AG04449 (cell line): ENCODE measurements at regions not wholly inside any gene's neighbourhood (a gene's known extent, or its start where the extent isn't known, plus 50 kb on each side); places are given as distances from the start of the nearest gene placed in this dataset.

Experiments
- CTCF ChIA-PET: fragments of 350-600 bp; formaldehyde crosslinking; extraction: SDS; loops from one replicate; lab custom pipeline; 2021; ENCODE audit warnings: antibody characterized with exemption; lab: Yijun Ruan, JAX
- POLR2A ChIA-PET: fragments of 400-600, 350-600 bp; formaldehyde crosslinking; extraction: SDS; loops from one replicate; lab custom pipeline; 2020; ENCODE audit warnings: antibody characterized with exemption, inconsistent platforms; lab: Yijun Ruan, JAX
- DNase-seq: peaks from one replicate; pipeline ENCODE4 v3.0.0-alpha.2; 2010; ENCODE audit warnings: low read depth, low spot score
- H3K4me3 ChIP-seq: 2 replicates; pipeline ENCODE4 v1.5.1; 2011; ENCODE audit warnings: low read depth, mild to moderate bottlenecking, control low read depth, low read length
- CTCF ChIP-seq: IDR thresholded peaks from one replicate; pipeline ENCODE4 v1.5.1; 2011; ENCODE audit warnings: mild to moderate bottlenecking, moderate library complexity, low read length, control low read depth, inconsistent platforms; ENCODE audit not compliant: insufficient read depth; ENCODE audit errors: missing control alignments

GRCh38 chr3:6281662-6282061 lies 579.3 kb upstream of the GRM7 start:
- POLR2A ChIA-PET, result no interaction called here

GRCh38 chr3:6282918-6283317 lies 578.0 kb upstream of the GRM7 start:
- no peak overlapping the region for H3K4me3 ChIP-seq
- ChIA-PET POLR2A (no interaction called here), CTCF (no interaction called here)
- no peak for TF ChIP-seq CTCF
- DNase-seq, result no peak

More at GRCh38 chr3:6281662-6282061, 579.3 kb upstream of the GRM7 start:
- TF ChIP-seq CTCF, result no peak
- CTCF ChIA-PET, result interaction anchor here (0.6 kb wide), 1 partner anchor 426 kb away, joined by 3 read pairs; no protein-coding TSS in a partner anchor
- DNase-seq, result no peak
- no peak overlapping the region for H3K4me3 ChIP-seq

GRCh38 chr3:6287088-6287875 lies 573.6 kb upstream of the GRM7 start:
- DNase-seq, result no peak
- CTCF ChIA-PET, result no interaction called here
- no peak for TF ChIP-seq CTCF

GRCh38 chr3:6301626-6302025 lies 559.3 kb upstream of the GRM7 start:
- TF ChIP-seq CTCF, result no peak
- ChIA-PET CTCF (no interaction called here), POLR2A (no interaction called here)
- no peak overlapping the region for H3K4me3 ChIP-seq
- no peak for DNase-seq

More at GRCh38 chr3:6287088-6287875, 573.6 kb upstream of the GRM7 start:
- POLR2A ChIA-PET, result no interaction called here
- H3K4me3 ChIP-seq, result no peak overlapping the region

- ChIA-PET POLR2A (no interaction called here), CTCF (no interaction called here)
- H3K4me3 ChIP-seq, result no peak overlapping the region
- TF ChIP-seq CTCF, result no peak
- no peak for DNase-seq
Observed at GRCh38 chr3:6315906-6316305, 545.0 kb upstream of the GRM7 start.

GRCh38 chr3:6321999-6322398 lies 538.9 kb upstream of the GRM7 start:
- no peak for DNase-seq
- POLR2A ChIA-PET, result no interaction called here
- CTCF ChIA-PET, result no interaction called here
- no peak for TF ChIP-seq CTCF
- no peak overlapping the region for H3K4me3 ChIP-seq
